Effector memory CD4-positive, alpha-beta T cell (primary cell): ENCODE measurements at regions not wholly inside any gene's neighbourhood (a gene's known extent, or its start where the extent isn't known, plus 50 kb on each side); places are given as distances from the start of the nearest gene placed in this dataset.
"Not testable (repeated sequence)": the region's sequence is repeated elsewhere in the genome, so short reads cannot be mapped to it uniquely, and the experiment has no call there.

Experiments used
- DNase-seq, 3 donors: peaks; one replicate each; pipeline ENCODE4 v3.0.0-alpha.2; 2020
- H3K27ac ChIP-seq: 2 replicates; pipeline ENCODE4 v1.7.0; 2013; ENCODE audit warnings: mild to moderate bottlenecking, low read length, moderate library complexity; ENCODE audit not compliant: insufficient read depth, poor library complexity, severe bottlenecking
- H3K27me3 ChIP-seq: replicated peaks from 2 replicates; pipeline ENCODE4 v1.7.0; 2013; ENCODE audit warnings: mild to moderate bottlenecking, low read length; ENCODE audit not compliant: insufficient read depth, control insufficient read depth, poor library complexity, severe bottlenecking
- H3K36me3 ChIP-seq: 2 replicates; pipeline ENCODE4 v1.7.0; 2013; ENCODE audit warnings: mild to moderate bottlenecking, low read length, moderate library complexity; ENCODE audit not compliant: control insufficient read depth, insufficient read depth
- H3K4me1 ChIP-seq: 2 replicates; pipeline ENCODE4 v1.7.0; 2013; ENCODE audit warnings: low read length, mild to moderate bottlenecking; ENCODE audit not compliant: control insufficient read depth, insufficient read depth, poor library complexity, severe bottlenecking
- H3K4me3 ChIP-seq: 2 replicates; pipeline ENCODE4 v1.7.0; 2013; ENCODE audit warnings: low read length, low read depth, mild to moderate bottlenecking; ENCODE audit not compliant: insufficient read depth, poor library complexity, severe bottlenecking
- H3K9me3 ChIP-seq: 2 replicates; pipeline ENCODE4 v1.7.0; 2013; ENCODE audit warnings: mild to moderate bottlenecking, low read length, moderate library complexity; ENCODE audit not compliant: control insufficient read depth

GRCh38 chr1:66452982-66453381 is 81.0 kb upstream of the SGIP1 start:
- Histone ChIP-seq H3K36me3 (no peaks in the 10 kb centered on the region), H3K9me3 (no peaks in the 10 kb centered on the region), H3K27me3 (no peaks in the 10 kb centered on the region), H3K4me3 (no peak overlapping the region), H3K4me1 (no peaks in the 10 kb centered on the region), H3K27ac (no peak overlapping the region)
- DNase-seq: no peak

- H3K27ac ChIP-seq: no peak overlapping the region
- no peaks in the 10 kb centered on the region for H3K4me1 ChIP-seq
- no peaks in the 10 kb centered on the region for H3K36me3 ChIP-seq
- H3K9me3 ChIP-seq: no peaks in the 10 kb centered on the region
- no peak for DNase-seq
- no peaks in the 10 kb centered on the region for H3K27me3 ChIP-seq
- no peak overlapping the region for H3K4me3 ChIP-seq
Observed at GRCh38 chr1:66455446-66455845, 78.5 kb upstream of the SGIP1 start.

GRCh38 chr1:66460776-66461175 is 73.2 kb upstream of the SGIP1 start:
- H3K4me3 ChIP-seq: no peak overlapping the region
- no peak for DNase-seq
- no peaks in the 10 kb centered on the region for H3K36me3 ChIP-seq
- no peaks in the 10 kb centered on the region for H3K9me3 ChIP-seq
- no peaks in the 10 kb centered on the region for H3K27me3 ChIP-seq
- H3K4me1 ChIP-seq: no peaks in the 10 kb centered on the region
- no peak overlapping the region for H3K27ac ChIP-seq

GRCh38 chr1:66462313-66462712 is 71.6 kb upstream of the SGIP1 start:
- Histone ChIP-seq H3K27ac (no peak overlapping the region), H3K4me3 (no peak overlapping the region), H3K9me3 (no peaks in the 10 kb centered on the region), H3K36me3 (no peaks in the 10 kb centered on the region), H3K4me1 (no peaks in the 10 kb centered on the region), H3K27me3 (no peaks in the 10 kb centered on the region)
- DNase-seq: no peak

GRCh38 chr1:66464351-66464750 is 69.6 kb upstream of the SGIP1 start:
- H3K36me3 ChIP-seq: no peaks in the 10 kb centered on the region
- H3K27me3 ChIP-seq: no peaks in the 10 kb centered on the region
- no peaks in the 10 kb centered on the region for H3K4me1 ChIP-seq
- no peaks in the 10 kb centered on the region for H3K9me3 ChIP-seq
- H3K27ac ChIP-seq: no peak overlapping the region
- DNase-seq: no peak
- H3K4me3 ChIP-seq: no peak overlapping the region

GRCh38 chr1:66464802-66465201 is 69.2 kb upstream of the SGIP1 start:
- no peak overlapping the region for H3K27ac ChIP-seq
- no peaks in the 10 kb centered on the region for H3K9me3 ChIP-seq
- DNase-seq: no peak
- H3K36me3 ChIP-seq: no peaks in the 10 kb centered on the region
- H3K4me1 ChIP-seq: no peaks in the 10 kb centered on the region
- no peaks in the 10 kb centered on the region for H3K27me3 ChIP-seq
- H3K4me3 ChIP-seq: no peak overlapping the region

- DNase-seq, H3K4me1 ChIP-seq, H3K36me3 ChIP-seq, H3K9me3 ChIP-seq, H3K27me3 ChIP-seq, H3K4me3 ChIP-seq, H3K27ac ChIP-seq: not testable (repeated sequence)
Observed at GRCh38 chr1:66466695-66467094, 67.3 kb upstream of the SGIP1 start.

- no peaks in the 10 kb centered on the region for H3K9me3 ChIP-seq
- DNase-seq: no peak
- H3K4me1 ChIP-seq: no peaks in the 10 kb centered on the region
- no peaks in the 10 kb centered on the region for H3K36me3 ChIP-seq
- H3K4me3 ChIP-seq: no peak overlapping the region
- no peak overlapping the region for H3K27ac ChIP-seq
- H3K27me3 ChIP-seq: peaks cover 3% of the 10 kb centered on the region
Observed at GRCh38 chr1:66468722-66469121, 65.2 kb upstream of the SGIP1 start.

GRCh38 chr1:66475940-66476339 is 58.0 kb upstream of the SGIP1 start:
- Histone ChIP-seq H3K36me3 (no peaks in the 10 kb centered on the region), H3K4me3 (no peak overlapping the region), H3K27me3 (no peaks in the 10 kb centered on the region), H3K9me3 (no peaks in the 10 kb centered on the region), H3K27ac (no peak overlapping the region), H3K4me1 (no peaks in the 10 kb centered on the region)
- DNase-seq: no peak

- no peak overlapping the region for H3K4me3 ChIP-seq
- H3K9me3 ChIP-seq: no peaks in the 10 kb centered on the region
- H3K4me1 ChIP-seq: no peaks in the 10 kb centered on the region
- H3K27ac ChIP-seq: no peak overlapping the region
- H3K27me3 ChIP-seq: no peaks in the 10 kb centered on the region
- no peak for DNase-seq
- H3K36me3 ChIP-seq: no peaks in the 10 kb centered on the region
Observed at GRCh38 chr1:66476774-66477173, 57.2 kb upstream of the SGIP1 start.

GRCh38 chr1:66478116-66478515 is 55.8 kb upstream of the SGIP1 start:
- no peaks in the 10 kb centered on the region for H3K27me3 ChIP-seq
- DNase-seq: no peak
- H3K27ac ChIP-seq: no peak overlapping the region
- H3K9me3 ChIP-seq: no peaks in the 10 kb centered on the region
- no peak overlapping the region for H3K4me3 ChIP-seq
- no peaks in the 10 kb centered on the region for H3K4me1 ChIP-seq
- H3K36me3 ChIP-seq: no peaks in the 10 kb centered on the region
